ENCODE measurements at regions not wholly inside any gene's neighbourhood (a gene's known extent, or its start where the extent isn't known, plus 50 kb on each side); places are given as distances from the start of the nearest gene placed in this dataset.
"Not testable (repeated sequence)": the region's sequence is repeated elsewhere in the genome, so short reads cannot be mapped to it uniquely, and the experiment has no call there.

- no peak for DNase-seq
Observed at GRCh38 chr20:23148731-23149570, 62.8 kb upstream of the CD93 start.

GRCh38 chr20:23147964-23148730 lies 62.0 kb upstream of the CD93 start:
- DNase-seq, result peak; percentile 81

- DNase-seq, result no peak
Observed at GRCh38 chr20:23147647-23147963, 61.5 kb upstream of the CD93 start.

DNA sequence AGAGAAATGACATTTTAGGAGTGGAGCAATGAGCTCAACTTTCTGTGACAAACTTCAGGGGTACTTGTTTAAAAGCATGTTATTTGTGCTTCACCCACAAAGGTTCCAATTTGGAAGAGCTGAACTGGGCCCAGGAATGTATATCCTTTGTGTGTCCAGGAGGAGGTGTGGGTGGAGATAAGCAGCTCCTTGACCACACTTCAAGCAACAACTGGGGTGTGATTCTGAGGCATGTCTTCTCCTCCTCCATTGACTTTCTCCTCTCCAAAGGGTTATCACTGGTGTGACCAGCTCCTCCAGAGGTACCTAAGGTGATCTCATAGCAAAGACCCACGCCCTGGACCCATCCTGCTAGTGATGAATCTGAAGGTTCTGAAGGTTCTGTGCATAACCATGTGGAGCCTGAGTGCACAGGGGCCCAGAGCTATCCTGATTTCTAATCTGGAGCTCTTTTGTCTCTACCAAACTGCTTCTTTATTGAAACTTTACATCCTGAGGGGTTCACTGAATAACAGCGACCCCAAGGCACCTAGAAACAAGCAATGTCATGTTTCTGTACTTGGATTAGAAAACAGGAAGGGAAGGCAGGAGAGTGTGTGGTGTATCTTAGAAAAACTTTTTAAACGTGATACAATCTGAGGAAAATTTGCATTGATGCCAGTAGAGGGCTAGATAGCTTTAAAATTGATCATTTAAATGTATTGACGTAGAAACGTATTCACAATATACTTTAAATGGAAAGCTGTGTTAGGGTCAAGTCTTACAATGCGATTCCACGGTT lies 60.9 kb upstream of the CD93 start:
- peak; percentile 30 for DNase-seq

GRCh38 chr20:23146181-23146580 lies 60.1 kb upstream of the CD93 start:
- no peak for DNase-seq

DNA sequence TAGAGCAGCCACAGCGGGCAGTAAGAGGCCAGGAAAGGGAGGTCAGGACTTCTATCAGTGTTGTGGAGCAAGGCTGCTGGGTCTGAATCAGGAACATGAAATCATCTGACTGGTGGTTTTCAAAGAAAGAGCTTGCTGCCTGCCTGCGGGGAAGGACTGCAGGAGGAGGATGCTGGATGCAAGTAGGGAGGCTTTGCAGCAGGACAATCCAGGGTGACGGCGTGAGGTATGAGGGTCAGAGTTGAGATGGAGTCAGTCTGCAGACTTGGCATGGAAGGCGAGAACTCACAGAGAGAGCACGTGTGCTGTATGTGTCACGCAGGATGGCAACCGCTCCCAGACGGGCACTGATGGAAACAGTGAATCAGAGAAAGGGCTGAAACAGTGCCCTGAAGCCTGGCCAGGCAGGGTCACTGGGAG lies 59.2 kb upstream of the CD93 start:
- peak; percentile 93 for DNase-seq

DNA sequence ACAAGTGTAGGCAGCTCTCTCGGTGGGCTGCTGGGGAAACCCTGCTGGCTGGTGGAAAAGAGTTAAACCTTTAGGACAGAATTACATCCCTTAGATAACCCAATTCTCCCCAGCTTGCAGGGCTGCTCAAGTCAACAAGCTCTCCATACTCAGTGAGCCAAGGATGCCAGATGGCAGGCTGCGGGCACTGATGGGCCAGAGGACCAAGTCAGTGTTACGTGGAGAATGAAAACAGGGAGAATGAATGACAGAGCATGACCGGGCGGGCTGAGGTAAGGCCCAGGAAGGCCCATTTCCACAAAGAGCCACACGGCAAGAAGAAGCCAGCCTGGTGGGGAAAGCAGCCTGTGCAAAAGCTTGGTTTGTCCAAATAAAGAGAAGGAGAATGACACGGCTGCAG lies 58.7 kb upstream of the CD93 start:
- DNase-seq, result no peak

DNA sequence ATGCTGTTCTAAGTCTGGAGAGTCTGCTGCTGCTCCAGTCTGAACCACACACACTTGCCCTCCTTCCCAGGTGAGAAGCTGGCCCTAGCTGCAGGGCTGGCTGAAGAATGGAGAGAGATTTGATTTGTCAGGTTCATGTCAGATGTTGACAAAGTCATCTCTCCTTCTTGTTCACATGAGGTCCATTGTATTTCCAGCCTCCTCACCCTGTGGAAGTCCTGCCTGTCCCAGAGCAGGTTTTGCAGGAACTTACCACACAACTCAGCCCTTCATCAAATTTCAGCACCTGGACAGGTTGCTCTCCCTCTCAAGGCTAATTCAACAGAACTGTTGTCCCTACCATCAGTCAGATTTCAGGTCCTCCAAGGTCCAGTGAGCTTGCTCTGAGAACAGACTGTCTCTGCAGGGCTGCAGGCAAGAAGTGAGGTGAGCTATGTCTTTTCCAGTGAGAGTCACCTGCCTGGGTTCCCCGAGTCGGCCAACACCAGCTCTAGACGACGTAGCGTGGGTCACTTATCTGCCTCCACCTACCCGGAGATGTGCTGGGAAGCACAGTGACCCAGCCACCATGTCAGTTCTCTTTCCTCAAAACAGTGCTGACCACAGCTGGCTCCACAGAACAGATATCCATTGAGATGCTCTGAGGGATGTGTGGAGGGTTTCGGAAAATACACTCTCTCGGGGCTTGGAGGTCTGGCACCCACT lies 58.0 kb upstream of the CD93 start:
- no peak for DNase-seq

- DNase-seq, result peak; percentile 94
Observed at GRCh38 chr20:23143098-23143497, 57.0 kb upstream of the CD93 start.

- peak; percentile 45 for DNase-seq
Observed at GRCh38 chr20:23142162-23143050, 56.3 kb upstream of the CD93 start.

GRCh38 chr20:23141450-23142161 lies 55.5 kb upstream of the CD93 start:
- no peak for DNase-seq

DNA sequence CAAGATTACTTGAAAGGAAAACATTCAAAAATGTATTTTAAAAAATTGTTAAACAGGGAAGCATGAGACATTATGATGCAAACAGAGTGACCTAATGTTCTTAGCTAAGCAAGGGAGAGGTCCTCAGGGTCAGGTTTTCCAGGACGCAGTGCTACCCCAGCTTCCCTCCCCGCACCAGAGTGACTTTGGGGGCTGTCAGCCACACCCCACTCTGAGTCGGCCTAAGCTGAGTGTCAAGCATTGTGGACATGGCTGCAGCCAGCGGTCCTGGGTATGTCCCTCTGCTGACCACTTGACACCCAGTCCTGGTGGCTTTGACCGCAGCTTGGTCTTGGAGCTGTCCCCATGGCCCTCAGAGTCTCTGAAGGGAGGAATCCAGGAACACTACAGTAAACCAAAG lies 54.9 kb upstream of the CD93 start:
- no peak for DNase-seq

DNA sequence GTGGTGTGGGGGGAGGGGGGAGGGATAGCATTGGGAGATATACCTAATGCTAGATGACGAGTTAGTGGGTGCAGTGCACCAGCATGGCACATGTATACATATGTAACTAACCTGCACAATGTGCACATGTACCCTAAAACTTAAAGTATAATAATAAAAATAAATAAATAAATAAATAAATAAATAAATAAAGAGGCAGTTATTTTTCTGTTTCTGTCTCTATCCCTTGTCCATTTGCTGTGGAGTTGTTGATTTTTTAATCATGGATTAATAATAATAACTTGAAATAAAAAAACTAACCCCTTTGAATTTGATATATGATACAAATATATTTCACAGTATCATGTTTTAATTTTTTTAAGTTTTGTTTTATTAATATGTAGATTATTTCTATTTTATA lies 53.9 kb upstream of the CD93 start:
- DNase-seq, result not testable (repeated sequence)

DNA sequence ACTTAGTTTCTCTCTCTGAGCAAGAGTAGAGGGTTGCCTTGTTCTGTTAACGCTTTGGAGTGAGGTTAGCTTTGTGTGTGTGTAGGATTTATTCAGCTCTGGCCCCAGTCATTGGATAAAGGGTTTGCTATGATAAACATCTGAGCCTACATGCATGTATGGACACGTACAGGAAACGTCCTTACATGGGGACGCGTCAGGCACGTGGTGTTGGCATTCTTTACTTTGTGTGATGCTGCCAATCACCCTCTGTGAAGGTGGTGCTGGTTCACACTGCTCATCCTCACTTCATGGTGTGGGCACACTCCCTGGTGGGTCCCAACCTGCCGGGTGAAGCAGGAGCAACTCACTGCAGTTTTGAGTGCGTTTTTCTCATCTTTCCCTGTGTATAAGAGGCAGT lies 53.4 kb upstream of the CD93 start:
- DNase-seq, result no peak

- no peak for DNase-seq
Observed at GRCh38 chr20:23138682-23139081, 52.6 kb upstream of the CD93 start.

GRCh38 chr20:23138226-23138625 lies 52.1 kb upstream of the CD93 start:
- DNase-seq, result no peak

DNA sequence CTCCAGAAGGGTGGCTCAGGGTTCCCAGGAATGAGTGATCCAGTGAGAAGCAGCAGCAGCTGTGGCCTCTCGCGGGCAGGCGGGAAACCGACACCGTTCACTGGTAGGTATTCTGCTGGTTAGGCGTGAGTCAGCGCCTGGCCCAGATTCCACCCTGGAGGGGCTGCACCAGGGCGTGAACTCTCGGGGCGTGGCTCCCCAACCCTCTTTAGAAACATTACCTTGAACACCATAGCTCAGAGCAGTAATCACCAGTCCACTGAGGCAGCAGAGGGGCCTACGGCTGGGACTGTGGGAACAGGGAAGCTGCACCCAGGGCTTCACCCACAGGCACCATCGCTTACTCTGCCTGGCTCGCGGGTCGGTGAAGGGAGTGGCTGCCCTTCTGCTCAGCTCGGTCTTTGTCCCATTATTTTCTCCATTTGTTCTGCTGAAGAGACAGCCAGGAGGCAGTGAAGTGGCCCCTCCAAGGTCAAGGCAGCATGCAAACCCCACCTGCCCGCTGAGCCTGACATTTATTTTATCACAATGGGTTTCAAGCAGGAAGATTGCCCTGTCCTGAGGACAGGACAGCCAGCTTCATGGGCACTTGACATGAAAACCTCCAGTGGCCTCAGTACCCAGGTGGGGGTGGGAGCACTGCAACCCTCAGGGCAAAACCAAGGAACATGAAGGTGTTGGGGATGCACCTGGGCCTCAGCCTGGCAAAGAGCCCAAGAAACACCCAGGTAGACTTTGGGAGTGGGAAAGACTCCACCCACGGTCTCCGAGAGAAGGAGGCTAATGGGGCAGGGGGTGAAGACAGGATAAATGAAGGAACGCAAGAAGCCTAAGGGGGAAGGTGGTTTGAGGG lies 51.0 kb upstream of the CD93 start:
- DNase-seq, result no peak

DNA sequence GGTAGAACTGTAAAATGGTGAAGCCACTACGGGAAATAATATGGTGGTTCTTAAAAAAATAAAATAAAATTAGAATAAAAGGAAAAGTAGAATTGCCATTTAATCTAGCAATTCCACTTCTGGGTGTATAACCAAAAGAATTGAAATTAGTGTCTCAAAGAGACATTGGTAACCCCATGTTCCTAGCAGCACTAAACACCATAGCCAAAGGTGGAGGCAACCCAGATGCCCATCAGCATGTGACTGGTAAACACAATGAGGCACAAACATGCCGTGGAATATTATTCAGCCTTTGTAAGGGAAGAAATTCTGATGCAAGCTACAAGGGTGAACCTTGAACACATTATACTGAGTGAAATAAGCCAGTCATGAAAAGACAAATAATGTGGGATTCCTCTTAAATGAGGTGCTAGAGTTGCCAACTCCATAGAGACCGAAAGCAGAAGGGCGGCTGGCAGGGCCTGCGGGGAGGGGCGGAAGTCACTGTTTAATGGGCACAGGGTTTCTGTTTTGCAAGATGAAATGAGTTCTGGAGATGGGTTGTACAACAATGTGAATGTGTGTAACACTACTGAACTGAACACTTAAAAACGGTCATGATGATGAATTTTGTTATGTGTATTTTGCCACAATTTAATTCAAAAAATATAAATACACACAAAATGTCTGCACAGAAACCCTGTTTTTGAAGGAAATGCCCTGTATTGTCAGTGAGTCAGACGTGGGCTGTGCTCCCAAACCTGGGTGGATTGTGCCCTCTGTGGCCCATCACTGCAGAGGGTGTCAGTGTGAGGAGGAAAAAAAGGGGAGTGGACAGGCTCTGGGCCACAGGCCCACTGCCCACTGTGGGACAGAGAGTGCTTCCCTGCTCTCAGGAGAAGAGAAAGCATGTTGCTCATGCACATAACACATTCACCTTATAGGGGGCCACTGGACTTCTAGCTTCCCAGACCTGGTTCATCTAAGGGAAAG lies 49.6 kb upstream of the CD93 start:
- DNase-seq, result peak; percentile 47

Measured in dermis blood vessel endothelial cell (primary cell).